ENCODE measurements at regions not wholly inside any gene's neighbourhood (a gene's known extent, or its start where the extent isn't known, plus 50 kb on each side); places are given as distances from the start of the nearest gene placed in this dataset.
A peak's percentile ranks its signal among the peaks of the same experiment; 100 is the strongest.

DNA sequence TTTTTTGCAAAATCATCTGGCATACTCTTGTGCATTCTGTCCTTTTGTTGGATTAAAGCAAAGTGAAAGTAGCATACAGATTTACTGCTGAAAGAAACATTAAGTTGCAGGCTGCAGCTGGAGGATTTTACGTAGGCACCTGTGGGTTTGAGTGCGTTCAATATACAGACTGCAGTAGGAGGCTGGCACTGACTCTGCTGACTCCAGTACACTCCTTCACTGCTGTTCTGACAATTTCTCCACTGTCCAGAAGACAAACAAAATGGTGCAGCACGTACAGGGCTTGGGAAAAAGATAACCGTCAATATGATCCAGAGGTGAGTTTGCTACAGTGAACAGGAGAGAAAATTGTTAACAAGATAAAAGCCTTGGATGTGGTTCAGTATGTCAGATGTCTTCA is 73.3 kb downstream of the TANC2 start:
- Histone ChIP-seq H3K27me3 (ENCODE audit: control insufficient read depth in 3 of 3, insufficient read depth in 3 of 3, low read length in 2 of 3) (no peaks in the 10 kb centered on the region), H3K9me3 (ENCODE audit: control insufficient read depth in 4 of 4, insufficient read depth in 3 of 4, low read length in 3 of 4) (no peaks in the 10 kb centered on the region), H3K27ac (ENCODE audit: low read depth in 1 of 2, low read length in 1 of 2) (no peak overlapping the region), H3K4me1 (ENCODE audit: control insufficient read depth in 5 of 5, insufficient read depth in 5 of 5, low read length in 5 of 5) (peaks cover 0 to 33% (median 6%) of the 10 kb centered on the region in 5 donors), H3K36me3 (ENCODE audit: control insufficient read depth in 4 of 4, insufficient read depth in 4 of 4, low read length in 4 of 4) (no peaks in the 10 kb centered on the region), H3K9ac (ENCODE audit: insufficient read depth in 1 of 2, low read length in 2 of 2) (no peak overlapping the region), H3K4me3 (no peak overlapping the region)
- 40 to 55% methylated on average over 4 of the region's 4 CpGs for WGBS, 2 donors
- TF ChIP-seq, protein P1, sequence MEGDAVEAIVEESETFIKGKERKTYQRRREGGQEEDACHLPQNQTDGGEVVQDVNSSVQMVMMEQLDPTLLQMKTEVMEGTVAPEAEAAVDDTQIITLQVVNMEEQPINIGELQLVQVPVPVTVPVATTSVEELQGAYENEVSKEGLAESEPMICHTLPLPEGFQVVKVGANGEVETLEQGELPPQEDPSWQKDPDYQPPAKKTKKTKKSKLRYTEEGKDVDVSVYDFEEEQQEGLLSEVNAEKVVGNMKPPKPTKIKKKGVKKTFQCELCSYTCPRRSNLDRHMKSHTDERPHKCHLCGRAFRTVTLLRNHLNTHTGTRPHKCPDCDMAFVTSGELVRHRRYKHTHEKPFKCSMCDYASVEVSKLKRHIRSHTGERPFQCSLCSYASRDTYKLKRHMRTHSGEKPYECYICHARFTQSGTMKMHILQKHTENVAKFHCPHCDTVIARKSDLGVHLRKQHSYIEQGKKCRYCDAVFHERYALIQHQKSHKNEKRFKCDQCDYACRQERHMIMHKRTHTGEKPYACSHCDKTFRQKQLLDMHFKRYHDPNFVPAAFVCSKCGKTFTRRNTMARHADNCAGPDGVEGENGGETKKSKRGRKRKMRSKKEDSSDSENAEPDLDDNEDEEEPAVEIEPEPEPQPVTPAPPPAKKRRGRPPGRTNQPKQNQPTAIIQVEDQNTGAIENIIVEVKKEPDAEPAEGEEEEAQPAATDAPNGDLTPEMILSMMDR (IDR thresholded peaks at IDR 0.05; ENCODE audit: control extremely low read depth, extremely low read depth): no peak
- no peak for ATAC-seq (ENCODE audit: insufficient read depth, low FRiP score)
- peak in 2 of 3 donors; percentile 42 to 44 for DNase-seq

DNA sequence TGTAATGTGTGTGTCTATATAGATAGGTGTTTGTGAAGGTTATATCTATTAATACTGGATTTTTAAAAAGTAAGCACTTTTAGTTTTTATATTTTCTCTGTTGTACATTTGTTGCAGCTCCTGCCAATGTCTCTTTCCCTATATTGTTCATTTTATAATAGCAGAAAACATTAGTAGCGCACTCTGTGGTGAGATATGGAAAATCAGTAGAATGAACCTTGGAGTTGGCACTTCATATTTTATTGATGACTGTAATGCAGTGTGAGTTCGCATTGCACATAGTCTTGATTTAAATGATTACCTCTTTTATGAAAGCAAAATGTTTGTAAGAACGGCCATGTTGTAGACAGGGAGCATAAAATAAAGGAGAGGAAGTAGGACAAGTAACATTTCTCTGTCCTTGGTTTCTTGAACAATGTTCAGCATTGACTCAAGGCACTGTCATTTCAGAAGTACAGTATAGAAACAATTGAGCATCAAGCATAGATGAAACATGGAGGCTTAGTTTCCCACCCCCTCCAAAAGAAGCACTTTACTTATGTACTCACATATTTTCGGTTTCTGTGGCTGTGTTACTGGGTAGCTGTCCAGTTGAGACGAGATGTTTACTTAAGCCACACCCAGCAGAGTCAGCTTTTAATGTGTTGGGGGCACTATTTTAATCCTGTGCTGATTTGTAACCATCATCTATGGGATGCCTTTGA is 74.0 kb downstream of the TANC2 start:
- no peak overlapping the region for H3K9ac ChIP-seq (ENCODE audit: insufficient read depth in 1 of 2, low read length in 2 of 2)
- DNase-seq (peak in 2 of 3 donors; percentile 42 to 46), ATAC-seq (ENCODE audit: insufficient read depth, low FRiP score) (no peak)
- TF ChIP-seq, protein P1 (IDR thresholded peaks at IDR 0.05; ENCODE audit: control extremely low read depth, extremely low read depth): no peak
- H3K9me3 ChIP-seq (ENCODE audit: control insufficient read depth in 4 of 4, insufficient read depth in 3 of 4, low read length in 3 of 4): no peaks in the 10 kb centered on the region
- no peak overlapping the region for H3K27ac ChIP-seq (ENCODE audit: low read depth in 1 of 2, low read length in 1 of 2)
- H3K4me3 ChIP-seq: no peak overlapping the region
- 59 to 73% methylated on average over 5 of the region's 5 CpGs for WGBS, 2 donors
- H3K27me3 ChIP-seq (ENCODE audit: control insufficient read depth in 3 of 3, insufficient read depth in 3 of 3, low read length in 2 of 3): no peaks in the 10 kb centered on the region
- no peaks in the 10 kb centered on the region for H3K36me3 ChIP-seq (ENCODE audit: control insufficient read depth in 4 of 4, insufficient read depth in 4 of 4, low read length in 4 of 4)
- H3K4me1 ChIP-seq (ENCODE audit: control insufficient read depth in 5 of 5, insufficient read depth in 5 of 5, low read length in 5 of 5): peaks cover 0 to 33% (median 6%) of the 10 kb centered on the region in 5 donors

DNA sequence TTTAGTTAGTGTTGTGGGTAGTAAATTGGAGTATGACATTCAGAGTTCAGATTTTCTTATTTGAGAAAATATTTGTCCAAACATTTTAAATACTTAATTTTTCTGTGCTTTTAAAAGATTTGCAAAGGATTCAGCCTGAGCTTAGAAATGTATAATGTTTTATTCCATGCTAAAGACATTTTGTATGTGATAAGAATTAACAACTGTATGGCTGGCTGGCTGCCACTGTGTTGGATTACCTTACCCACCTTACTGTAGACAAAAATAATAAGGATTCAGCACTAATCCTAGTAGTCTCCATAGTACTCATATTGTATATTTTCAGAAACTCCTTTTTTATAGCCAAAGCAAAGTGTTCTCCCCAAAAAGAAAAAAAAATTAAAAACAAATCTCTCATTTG is 74.8 kb downstream of the TANC2 start:
- Histone ChIP-seq H3K27ac (ENCODE audit: low read depth in 1 of 2, low read length in 1 of 2) (no peak overlapping the region), H3K9ac (ENCODE audit: insufficient read depth in 1 of 2, low read length in 2 of 2) (no peak overlapping the region), H3K4me1 (ENCODE audit: control insufficient read depth in 5 of 5, insufficient read depth in 5 of 5, low read length in 5 of 5) (peaks cover 0 to 33% (median 6%) of the 10 kb centered on the region in 5 donors), H3K36me3 (ENCODE audit: control insufficient read depth in 4 of 4, insufficient read depth in 4 of 4, low read length in 4 of 4) (no peaks in the 10 kb centered on the region), H3K4me3 (no peak overlapping the region), H3K9me3 (ENCODE audit: control insufficient read depth in 4 of 4, insufficient read depth in 3 of 4, low read length in 3 of 4) (no peaks in the 10 kb centered on the region), H3K27me3 (ENCODE audit: control insufficient read depth in 3 of 3, insufficient read depth in 3 of 3, low read length in 2 of 3) (no peaks in the 10 kb centered on the region)
- no peak for ATAC-seq (ENCODE audit: insufficient read depth, low FRiP score)
- no peak for DNase-seq
- TF ChIP-seq, protein P1 (IDR thresholded peaks at IDR 0.05; ENCODE audit: control extremely low read depth, extremely low read depth): no peak

DNA sequence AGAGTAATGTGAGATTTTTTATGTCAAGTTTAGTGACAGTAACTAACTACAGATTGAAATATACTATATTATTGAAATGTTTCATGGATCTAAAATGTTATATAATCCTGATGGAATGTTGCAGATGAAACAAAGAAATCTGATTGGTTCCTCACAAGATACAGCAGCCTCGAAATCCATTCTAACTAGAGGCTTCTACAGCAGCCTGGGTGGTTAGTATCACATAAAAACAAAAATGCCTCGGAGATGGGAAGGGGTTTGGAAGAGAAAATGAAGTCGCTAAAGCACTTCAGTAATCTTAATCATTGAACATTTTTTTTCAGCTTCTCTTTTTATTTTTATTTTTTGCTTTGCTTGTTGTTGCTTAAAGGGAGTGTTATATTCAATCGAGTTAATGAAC is 75.2 kb downstream of the TANC2 start:
- H3K4me1 ChIP-seq (ENCODE audit: control insufficient read depth in 5 of 5, insufficient read depth in 5 of 5, low read length in 5 of 5): peaks cover 0 to 33% (median 6%) of the 10 kb centered on the region in 5 donors
- DNase-seq (no peak), ATAC-seq (ENCODE audit: insufficient read depth, low FRiP score) (no peak)
- TF ChIP-seq, protein P1 (IDR thresholded peaks at IDR 0.05; ENCODE audit: control extremely low read depth, extremely low read depth): no peak
- no peaks in the 10 kb centered on the region for H3K9me3 ChIP-seq (ENCODE audit: control insufficient read depth in 4 of 4, insufficient read depth in 3 of 4, low read length in 3 of 4)
- H3K36me3 ChIP-seq (ENCODE audit: control insufficient read depth in 4 of 4, insufficient read depth in 4 of 4, low read length in 4 of 4): no peaks in the 10 kb centered on the region
- H3K9ac ChIP-seq (ENCODE audit: insufficient read depth in 1 of 2, low read length in 2 of 2): no peak overlapping the region
- 75 to 85% methylated on average over 4 of the region's 4 CpGs for WGBS, 2 donors
- no peak overlapping the region for H3K4me3 ChIP-seq
- H3K27me3 ChIP-seq (ENCODE audit: control insufficient read depth in 3 of 3, insufficient read depth in 3 of 3, low read length in 2 of 3): no peaks in the 10 kb centered on the region
- H3K27ac ChIP-seq (ENCODE audit: low read depth in 1 of 2, low read length in 1 of 2): no peak overlapping the region
